SK-N-SH (cell line): ENCODE measurements at regions not wholly inside any gene's neighbourhood (a gene's known extent, or its start where the extent isn't known, plus 50 kb on each side); places are given as distances from the start of the nearest gene placed in this dataset.

Experiments
- CTCF ChIA-PET: fragments of 300-600, 350-600 bp; formaldehyde crosslinking; extraction: SDS; loops from one replicate; lab custom pipeline; 2021; lab: Yijun Ruan, JAX
- POLR2A ChIA-PET: fragments of 350-600 bp; sonication (Branson Sonifier 250); formaldehyde crosslinking; extraction: SDS; loops from one replicate; lab custom pipeline; 2020; ENCODE audit warnings: antibody characterized with exemption, inconsistent platforms; lab: Yijun Ruan, JAX
- DNase-seq: peaks from one replicate; pipeline ENCODE4 v3.0.0; 2012
- H2AFZ ChIP-seq: fragments of 200-600 bp; sonication (generic); 2 replicates; pipeline ENCODE4 v1.8.1; 2016; ENCODE audit warnings: antibody characterized with exemption, mild to moderate bottlenecking, low read depth
- H3F3A ChIP-seq: fragments of 200-600 bp; sonication (generic); replicated peaks from 2 replicates; pipeline ENCODE3; 2016; ENCODE audit warnings: antibody characterized with exemption, mild to moderate bottlenecking; ENCODE audit not compliant: insufficient read depth
- H3K27ac ChIP-seq, 2 experiments: fragments of 200-500 bp in 1 of 2; fragments of 200-600 bp in 1 of 2; sonication (Bioruptor generic) in 1 of 2; sonication (generic), shearing (Covaris generic) in 1 of 2; 2 replicates each; pipeline versions ENCODE4 v1.5.1 to v1.6.1; 2014 to 2016; ENCODE audit warnings: low read depth in 2 of 2, inconsistent platforms in 1 of 2, low read length in 1 of 2, mild to moderate bottlenecking in 1 of 2, mixed read lengths in 1 of 2
- H3K27me3 ChIP-seq: fragments of 200-600 bp; sonication (generic), shearing (Covaris generic); 2 replicates; pipeline ENCODE4 v1.6.1; 2016; ENCODE audit warnings: mixed run types; ENCODE audit not compliant: insufficient read depth
- H3K36me3 ChIP-seq, 2 experiments: fragments of 200-500 bp in 1 of 2; fragments of 200-600 bp in 1 of 2; sonication (Bioruptor generic) in 1 of 2; sonication (generic) in 1 of 2; replicated peaks in 1 of 2; 2 replicates each; pipeline versions ENCODE3 to v1.5.1; 2014 to 2016; ENCODE audit warnings: low read length in 1 of 2, mild to moderate bottlenecking in 1 of 2; ENCODE audit not compliant: insufficient read depth in 2 of 2, control insufficient read depth in 1 of 2
- H3K4me1 ChIP-seq, 2 experiments: fragments of 200-500 bp in 1 of 2; fragments of 200-600 bp in 1 of 2; sonication (Bioruptor generic) in 1 of 2; sonication (generic), shearing (Covaris generic) in 1 of 2; 2 replicates each; pipeline versions ENCODE4 v1.5.1 to v1.6.1; 2014 to 2016; ENCODE audit warnings: low read depth in 1 of 2, low read length in 1 of 2, mixed run types in 1 of 2; ENCODE audit not compliant: insufficient read depth in 2 of 2, control insufficient read depth in 1 of 2
- H3K4me2 ChIP-seq: fragments of 200-600 bp; sonication (generic), shearing (Covaris generic); 2 replicates; pipeline ENCODE4 v1.6.1; 2017; ENCODE audit warnings: mixed run types
- H3K4me3 ChIP-seq, 2 experiments: fragments of 200-500 bp in 1 of 2; fragments of 200-600 bp in 1 of 2; sonication (Bioruptor generic) in 1 of 2; sonication (generic), shearing (Covaris generic) in 1 of 2; 2 replicates each; pipeline versions ENCODE4 v1.5.1 to v1.8.1; 2014 to 2016; ENCODE audit warnings: low read depth in 2 of 2, inconsistent platforms in 1 of 2, low read length in 1 of 2, mild to moderate bottlenecking in 1 of 2, mixed read lengths in 1 of 2, moderate library complexity in 1 of 2
- H3K79me2 ChIP-seq: fragments of 200-600 bp; sonication (generic); 2 replicates; pipeline ENCODE4 v1.8.1; 2017; ENCODE audit warnings: mild to moderate bottlenecking; ENCODE audit not compliant: insufficient read depth
- H3K9ac ChIP-seq: fragments of 200-600 bp; sonication (generic); 2 replicates; pipeline ENCODE4 v1.6.1; 2017; ENCODE audit warnings: mixed run types
- H3K9me2 ChIP-seq: fragments of 200-600 bp; sonication (generic); 2 replicates; pipeline ENCODE4 v1.6.1; 2017; ENCODE audit warnings: mixed run types
- H3K9me3 ChIP-seq: fragments of 200-600 bp; sonication (generic); 2 replicates; pipeline ENCODE4 v1.6.1; 2017; ENCODE audit warnings: mixed run types, mild to moderate bottlenecking, moderate library complexity
- H4K20me1 ChIP-seq: fragments of 200-600 bp; sonication (generic); 2 replicates; pipeline ENCODE4 v1.6.1; 2017; ENCODE audit warnings: mild to moderate bottlenecking, mixed run types; ENCODE audit not compliant: insufficient read depth
- CHD2 ChIP-seq: fragments of 150-350 bp; IDR thresholded peaks from 2 replicates; pipeline ENCODE4 v1.6.1; 2018; ENCODE audit warnings: low read length; ENCODE audit not compliant: partially characterized antibody
- EZH2phosphoT487 ChIP-seq: fragments of 200-600 bp; sonication (generic); IDR thresholded peaks from 2 replicates; pipeline ENCODE4 v1.6.1; 2017; ENCODE audit warnings: low read depth, mixed run types, mild to moderate bottlenecking, antibody characterized with exemption, moderate library complexity, borderline replicate concordance
- FOSL2 ChIP-seq: IDR thresholded peaks from 2 replicates; pipeline ENCODE4 v1.4.0; 2012; ENCODE audit warnings: low read depth, mild to moderate bottlenecking, moderate library complexity, borderline replicate concordance
- FOXJ3 ChIP-seq: sonication (generic); formaldehyde crosslinking; IDR thresholded peaks from 2 replicates; pipeline ENCODE4 v1.5.1; 2020; ENCODE audit warnings: mild to moderate bottlenecking, missing genetic modification reagents
- MEF2A ChIP-seq: IDR thresholded peaks from 2 replicates; pipeline ENCODE4 v1.4.0; 2012; ENCODE audit warnings: low read depth, borderline replicate concordance
- NRF1 ChIP-seq: IDR thresholded peaks from 2 replicates; pipeline ENCODE4 v1.6.1; 2012; ENCODE audit warnings: low read depth, mild to moderate bottlenecking, low read length
- PBX3 ChIP-seq: IDR thresholded peaks from 2 replicates; pipeline ENCODE4; 2012
- RAD21 ChIP-seq: IDR thresholded peaks from 2 replicates; pipeline ENCODE4 v1.6.1; 2012; ENCODE audit warnings: mild to moderate bottlenecking, low read length
- RCOR1 ChIP-seq: fragments of 150-350 bp; IDR thresholded peaks from 2 replicates; pipeline ENCODE4 v1.6.1; 2017; ENCODE audit warnings: antibody characterized with exemption, low read length
- RXRA ChIP-seq: IDR thresholded peaks from 2 replicates; pipeline ENCODE4 v1.4.0; 2012; ENCODE audit warnings: low read depth, mild to moderate bottlenecking, borderline replicate concordance
- SIN3A ChIP-seq: IDR thresholded peaks from 2 replicates; pipeline ENCODE4 v1.6.1; 2012; ENCODE audit warnings: low read depth, mild to moderate bottlenecking, low read length, moderate library complexity, borderline replicate concordance
- TAF1 ChIP-seq: IDR thresholded peaks from 2 replicates; pipeline ENCODE4 v1.6.1; 2012; ENCODE audit warnings: low read depth, mild to moderate bottlenecking, low read length, moderate library complexity, borderline replicate concordance
- TEAD4 ChIP-seq: IDR thresholded peaks from 2 replicates; pipeline ENCODE4 v1.4.0; 2012; ENCODE audit warnings: mild to moderate bottlenecking, borderline replicate concordance; ENCODE audit not compliant: insufficient read depth
- TF ChIP-seq, protein P1 (sequence below): fragments of 200-600 bp; sonication (generic); IDR thresholded peaks from 2 replicates; pipeline ENCODE4 v1.6.1; 2017; ENCODE audit warnings: antibody characterized with exemption, mild to moderate bottlenecking, moderate library complexity
- TF ChIP-seq, protein P2 (sequence below): IDR thresholded peaks from 2 replicates; pipeline ENCODE4 v1.4.0; 2012; ENCODE audit warnings: low read depth

GRCh38 chr22:22360014-22360413, 115.4 kb downstream of the VPREB1 start (continued):
- TF ChIP-seq NRF1 (no peak), RAD21 (no peak), TAF1 (no peak), EZH2phosphoT487 (no peak), FOSL2 (no peak), MEF2A (no peak), TEAD4 (no peak), RXRA (no peak), PBX3 (no peak)
- TF ChIP-seq, protein P1, sequence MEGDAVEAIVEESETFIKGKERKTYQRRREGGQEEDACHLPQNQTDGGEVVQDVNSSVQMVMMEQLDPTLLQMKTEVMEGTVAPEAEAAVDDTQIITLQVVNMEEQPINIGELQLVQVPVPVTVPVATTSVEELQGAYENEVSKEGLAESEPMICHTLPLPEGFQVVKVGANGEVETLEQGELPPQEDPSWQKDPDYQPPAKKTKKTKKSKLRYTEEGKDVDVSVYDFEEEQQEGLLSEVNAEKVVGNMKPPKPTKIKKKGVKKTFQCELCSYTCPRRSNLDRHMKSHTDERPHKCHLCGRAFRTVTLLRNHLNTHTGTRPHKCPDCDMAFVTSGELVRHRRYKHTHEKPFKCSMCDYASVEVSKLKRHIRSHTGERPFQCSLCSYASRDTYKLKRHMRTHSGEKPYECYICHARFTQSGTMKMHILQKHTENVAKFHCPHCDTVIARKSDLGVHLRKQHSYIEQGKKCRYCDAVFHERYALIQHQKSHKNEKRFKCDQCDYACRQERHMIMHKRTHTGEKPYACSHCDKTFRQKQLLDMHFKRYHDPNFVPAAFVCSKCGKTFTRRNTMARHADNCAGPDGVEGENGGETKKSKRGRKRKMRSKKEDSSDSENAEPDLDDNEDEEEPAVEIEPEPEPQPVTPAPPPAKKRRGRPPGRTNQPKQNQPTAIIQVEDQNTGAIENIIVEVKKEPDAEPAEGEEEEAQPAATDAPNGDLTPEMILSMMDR: no peak

GRCh38 chr22:22362311-22362710, 117.7 kb downstream of the VPREB1 start:
- Histone ChIP-seq H3K4me1 (no peaks in the 10 kb centered on the region), H3K4me3 (no peak overlapping the region), H3K4me2 (no peak overlapping the region), H3K27ac (no peak overlapping the region), H3K9ac (no peak overlapping the region), H3F3A (no peaks in the 10 kb centered on the region), H2AFZ (no peak overlapping the region), H3K9me3 (no peaks in the 10 kb centered on the region), H3K27me3 (no peaks in the 10 kb centered on the region; the same call in 1 of the 2 replicates), H4K20me1 (no peaks in the 10 kb centered on the region), H3K36me3 (no peaks in the 10 kb centered on the region), H3K79me2 (no peaks in the 10 kb centered on the region), H3K9me2 (no peaks in the 10 kb centered on the region)
- POLR2A ChIA-PET: no interaction called here
- TF ChIP-seq SIN3A (no peak), FOXJ3 (CRISPR knock-in tag) (no peak), CHD2 (no peak), RCOR1 (no peak)
- TF ChIP-seq, protein P1: no peak
- TF ChIP-seq, protein P2, sequence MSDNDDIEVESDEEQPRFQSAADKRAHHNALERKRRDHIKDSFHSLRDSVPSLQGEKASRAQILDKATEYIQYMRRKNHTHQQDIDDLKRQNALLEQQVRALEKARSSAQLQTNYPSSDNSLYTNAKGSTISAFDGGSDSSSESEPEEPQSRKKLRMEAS: no peak
- DNase-seq: no peak
- CTCF ChIA-PET: no interaction called here
